GM12875 (cell line): ENCODE measurements at regions not wholly inside any gene's neighbourhood (a gene's known extent, or its start where the extent isn't known, plus 50 kb on each side); places are given as distances from the start of the nearest gene placed in this dataset.

Experiments
- H3K4me3 ChIP-seq: one replicate; pipeline ENCODE4 v1.5.1; 2011; ENCODE audit warnings: low read depth, low read length, control low read depth
- CTCF ChIP-seq: IDR thresholded peaks from 2 replicates; pipeline ENCODE4 v1.5.1; 2011; ENCODE audit warnings: low read depth, mild to moderate bottlenecking, control low read depth, inconsistent platforms, low read length, moderate library complexity, borderline replicate concordance; ENCODE audit not compliant: insufficient read depth

GRCh38 chr16:52095471-52095870, 451.5 kb downstream of the TOX3 start:
- no peak overlapping the region for H3K4me3 ChIP-seq
- TF ChIP-seq CTCF, result no peak

GRCh38 chr16:52092126-52092525, 454.8 kb downstream of the TOX3 start:
- TF ChIP-seq CTCF, result no peak
- no peak overlapping the region for H3K4me3 ChIP-seq

- TF ChIP-seq CTCF, result no peak
- no peak overlapping the region for H3K4me3 ChIP-seq
Observed at GRCh38 chr16:52090080-52090479, 456.9 kb downstream of the TOX3 start.

GRCh38 chr16:52089476-52089875, 457.5 kb downstream of the TOX3 start:
- H3K4me3 ChIP-seq, result no peak overlapping the region
- TF ChIP-seq CTCF, result no peak

GRCh38 chr16:52086901-52087300, 460.0 kb downstream of the TOX3 start:
- no peak for TF ChIP-seq CTCF
- H3K4me3 ChIP-seq, result no peak overlapping the region

- no peak for TF ChIP-seq CTCF
- H3K4me3 ChIP-seq, result no peak overlapping the region
Observed at GRCh38 chr16:52078716-52079655, 468.0 kb downstream of the TOX3 start.

- TF ChIP-seq CTCF, result no peak
Observed at GRCh38 chr16:52077607-52078006, 469.3 kb downstream of the TOX3 start.

More at GRCh38 chr16:52077607-52078006, 469.3 kb downstream of the TOX3 start:
- no peak overlapping the region for H3K4me3 ChIP-seq
